GM12872 (cell line): ENCODE measurements at regions not wholly inside any gene's neighbourhood (a gene's known extent, or its start where the extent isn't known, plus 50 kb on each side); places are given as distances from the start of the nearest gene placed in this dataset.

Experiments used
- TF ChIP-seq, protein P1 (sequence below): IDR thresholded peaks from 3 replicates; pipeline ENCODE4 v1.5.1; 2011; ENCODE audit warnings: low read depth, mild to moderate bottlenecking, low read length, moderate library complexity; ENCODE audit not compliant: insufficient read depth

DNA sequence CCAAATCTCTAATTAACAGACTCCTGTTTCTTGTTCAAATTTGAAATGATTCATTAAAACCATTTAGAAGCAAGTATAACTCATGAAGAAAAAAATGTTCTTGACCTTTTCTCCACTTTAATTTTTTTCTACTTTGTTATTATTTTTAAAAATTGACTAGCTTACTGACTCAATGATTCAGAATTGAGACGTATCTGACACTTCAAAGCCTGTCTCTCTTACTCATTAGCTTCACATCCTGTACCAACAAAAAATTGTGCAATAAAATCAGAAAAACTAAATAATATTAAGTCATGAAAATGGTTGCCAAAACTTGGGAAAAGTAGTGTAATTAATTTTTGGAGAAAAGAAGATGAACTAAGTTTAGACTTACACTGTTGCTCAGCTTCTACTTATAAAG is 331.2 kb downstream of the SLC16A7 start:
- TF ChIP-seq, protein P1, sequence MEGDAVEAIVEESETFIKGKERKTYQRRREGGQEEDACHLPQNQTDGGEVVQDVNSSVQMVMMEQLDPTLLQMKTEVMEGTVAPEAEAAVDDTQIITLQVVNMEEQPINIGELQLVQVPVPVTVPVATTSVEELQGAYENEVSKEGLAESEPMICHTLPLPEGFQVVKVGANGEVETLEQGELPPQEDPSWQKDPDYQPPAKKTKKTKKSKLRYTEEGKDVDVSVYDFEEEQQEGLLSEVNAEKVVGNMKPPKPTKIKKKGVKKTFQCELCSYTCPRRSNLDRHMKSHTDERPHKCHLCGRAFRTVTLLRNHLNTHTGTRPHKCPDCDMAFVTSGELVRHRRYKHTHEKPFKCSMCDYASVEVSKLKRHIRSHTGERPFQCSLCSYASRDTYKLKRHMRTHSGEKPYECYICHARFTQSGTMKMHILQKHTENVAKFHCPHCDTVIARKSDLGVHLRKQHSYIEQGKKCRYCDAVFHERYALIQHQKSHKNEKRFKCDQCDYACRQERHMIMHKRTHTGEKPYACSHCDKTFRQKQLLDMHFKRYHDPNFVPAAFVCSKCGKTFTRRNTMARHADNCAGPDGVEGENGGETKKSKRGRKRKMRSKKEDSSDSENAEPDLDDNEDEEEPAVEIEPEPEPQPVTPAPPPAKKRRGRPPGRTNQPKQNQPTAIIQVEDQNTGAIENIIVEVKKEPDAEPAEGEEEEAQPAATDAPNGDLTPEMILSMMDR: no peak

DNA sequence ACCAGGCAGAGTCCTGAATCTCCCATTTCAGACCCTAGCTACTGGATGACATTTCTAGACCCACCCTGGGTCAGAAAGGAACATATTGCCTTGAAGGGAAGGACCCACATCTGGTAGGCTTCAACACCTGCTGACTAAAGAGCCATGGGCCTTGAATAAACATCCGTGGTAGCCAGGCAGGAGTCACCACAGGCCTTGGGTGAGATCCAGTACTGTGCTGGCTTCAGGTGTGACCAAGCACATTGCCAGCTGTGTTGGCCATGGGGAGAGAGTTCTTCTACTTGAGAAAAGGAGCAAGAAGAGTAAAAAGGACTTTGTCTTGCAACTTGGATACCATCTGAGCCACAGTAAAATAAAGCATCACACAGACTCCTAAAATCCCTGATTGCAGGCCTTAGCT is 332.6 kb downstream of the SLC16A7 start:
- TF ChIP-seq, protein P1: no peak

DNA sequence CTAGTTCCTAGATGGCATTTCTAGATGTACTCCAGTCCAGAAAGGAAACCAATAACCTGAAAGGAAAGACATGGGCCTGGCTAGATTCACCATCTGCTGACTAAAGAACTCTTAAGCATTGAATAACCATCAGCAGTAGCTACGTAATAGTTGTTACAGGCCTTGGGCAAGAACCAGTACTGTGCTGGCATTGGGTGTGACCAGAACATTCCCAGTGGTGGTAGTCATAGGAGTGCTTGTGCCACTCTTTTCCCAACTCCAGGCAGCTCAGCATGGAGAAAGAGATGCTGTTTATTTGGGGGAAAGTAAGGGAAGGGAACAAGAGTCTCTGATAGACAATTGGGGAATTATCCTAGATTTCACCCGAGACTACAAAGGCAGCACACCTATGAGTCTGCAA is 333.3 kb downstream of the SLC16A7 start:
- TF ChIP-seq, protein P1: no peak

DNA sequence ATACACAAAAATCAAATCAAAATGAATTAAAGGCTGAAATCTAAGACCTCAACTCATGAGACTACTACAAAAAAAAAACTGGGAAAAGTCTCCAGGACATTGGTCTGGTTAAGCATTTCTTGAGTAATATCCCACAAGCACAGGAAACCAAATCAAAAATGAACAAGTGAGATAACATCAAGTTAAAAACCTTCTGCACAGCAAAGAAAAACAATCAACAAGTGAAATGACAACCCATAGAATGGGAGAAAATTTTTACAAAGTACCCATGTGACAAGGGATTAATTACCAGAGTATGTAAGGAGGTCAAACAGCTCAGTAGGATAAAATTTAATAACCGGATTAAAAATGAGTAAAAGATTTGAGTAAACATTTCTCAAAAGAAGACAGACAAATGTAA is 338.7 kb downstream of the SLC16A7 start:
- TF ChIP-seq, protein P1: no peak

DNA sequence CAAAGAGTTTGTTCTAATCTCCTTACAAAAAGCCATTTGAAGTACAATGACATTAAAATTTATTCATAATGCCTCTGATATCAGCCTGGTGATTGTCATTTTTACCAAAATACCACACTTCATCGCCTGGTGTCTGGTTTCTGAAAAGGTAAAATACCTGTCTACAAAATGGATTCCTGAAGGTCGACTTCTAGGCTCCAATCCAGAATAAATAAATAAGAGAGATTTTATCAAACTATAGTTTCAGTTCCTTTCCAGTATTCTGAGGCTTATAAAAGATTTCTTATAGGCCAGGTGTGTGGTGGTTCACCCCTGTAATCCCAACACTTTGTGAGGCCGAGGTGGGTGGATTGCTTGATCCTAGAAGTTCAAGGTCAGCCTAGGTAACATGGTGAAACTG is 340.7 kb downstream of the SLC16A7 start:
- TF ChIP-seq, protein P1: no peak

DNA sequence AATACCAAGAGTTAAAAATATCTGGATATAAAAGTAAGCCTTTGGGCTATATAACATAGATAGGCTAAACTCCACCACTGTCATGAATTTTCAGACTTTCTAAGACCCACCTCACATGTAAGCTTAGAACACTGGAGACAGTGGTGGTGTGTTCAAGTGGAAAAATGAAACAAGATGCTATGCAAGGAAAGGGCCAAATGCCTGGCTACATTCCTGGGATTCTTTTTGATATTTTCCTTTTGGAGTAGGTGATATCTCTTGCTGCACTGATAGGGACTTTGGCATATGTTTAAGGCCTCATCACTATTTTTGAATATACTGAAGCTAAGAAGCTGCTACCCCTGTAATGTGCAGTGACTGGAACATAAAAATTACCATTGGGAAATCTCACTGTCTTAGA is 341.3 kb downstream of the SLC16A7 start:
- TF ChIP-seq, protein P1: no peak

DNA sequence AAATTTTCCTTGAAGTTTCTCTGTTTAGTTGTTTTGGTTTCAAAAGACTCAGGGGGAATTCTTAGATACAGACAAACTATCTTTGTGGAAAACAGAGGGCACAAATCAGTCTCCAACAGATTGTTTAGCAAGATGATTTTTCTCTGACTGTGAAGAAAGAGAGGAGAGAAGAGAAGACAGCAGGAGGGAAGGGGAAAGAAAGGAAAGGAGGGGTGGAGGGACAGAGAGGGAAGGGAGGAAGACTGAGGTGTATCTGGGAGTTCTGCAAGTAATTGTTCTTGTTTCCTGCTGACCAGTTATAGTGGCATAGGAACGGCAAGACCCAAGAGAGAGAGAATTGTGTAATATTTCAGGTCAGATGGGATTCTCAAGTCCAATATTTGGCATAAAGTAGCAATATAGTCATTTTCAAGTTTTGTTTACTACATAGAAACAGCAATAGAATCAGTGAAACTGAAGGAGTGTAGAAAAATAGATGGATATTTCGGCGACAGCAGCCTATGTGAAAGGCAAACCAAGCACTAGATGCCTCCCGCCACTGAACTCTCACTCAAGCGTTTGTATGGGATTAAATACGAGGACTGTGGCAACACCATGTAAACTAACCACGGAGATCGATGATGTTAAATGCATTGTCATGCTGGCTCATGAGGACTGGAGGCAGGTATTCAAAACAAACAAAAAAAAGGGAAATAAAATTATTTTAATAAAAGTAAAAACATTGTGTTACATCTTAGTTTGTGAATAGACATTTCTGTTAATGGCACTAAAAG is 342.5 kb downstream of the SLC16A7 start:
- TF ChIP-seq, protein P1: no peak
